Vagina (tissue), 2 donors: ENCODE measurements at regions not wholly inside any gene's neighbourhood (a gene's known extent, or its start where the extent isn't known, plus 50 kb on each side); places are given as distances from the start of the nearest gene placed in this dataset.
"Not testable (repeated sequence)": the region's sequence is repeated elsewhere in the genome, so short reads cannot be mapped to it uniquely, and the experiment has no call there.

Experiments used
- DNase-seq, 2 donors: peaks; one replicate each; pipeline ENCODE4 v3.0.0-alpha.2; 2017; ENCODE audit errors: extremely low spot score in 2 of 2
- H3K27ac ChIP-seq: fragments of 200-600 bp; sonication (generic); one replicate; pipeline ENCODE4 v1.5.1; 2019
- H3K27me3 ChIP-seq: fragments of 200-600 bp; sonication (generic); one replicate; pipeline ENCODE4 v1.5.1; 2019
- H3K36me3 ChIP-seq, 2 donors: fragments of 200-600 bp; sonication (generic); one replicate each; pipeline ENCODE4 v1.5.1; 2017 to 2019
- H3K4me1 ChIP-seq: fragments of 200-600 bp; sonication (generic); one replicate; pipeline ENCODE4 v1.5.1; 2019
- H3K4me3 ChIP-seq, 2 donors: fragments of 200-600 bp; sonication (generic); 1 replicate in 1 of 2; 2 replicates in 1 of 2; pipeline ENCODE4 v1.5.1; 2016 to 2019
- H3K9me3 ChIP-seq: fragments of 200-600 bp; sonication (generic); one replicate; pipeline ENCODE4 v1.5.1; 2019
- CTCF ChIP-seq, 3 experiments: fragments of 450-650 bp in 2 of 3; fragments of 200-600 bp in 1 of 3; sonication (generic) in 1 of 3; IDR thresholded peaks; one replicate each; pipeline ENCODE4 v1.5.1; 2017 to 2019; ENCODE audit warnings: antibody characterized with exemption in 3 of 3, mild to moderate bottlenecking in 2 of 3, moderate library complexity in 2 of 3
- POLR2A ChIP-seq, 2 donors: fragments of 450-650 bp; IDR thresholded peaks; one replicate each; pipeline ENCODE4 v1.6.1; 2017; ENCODE audit warnings: antibody characterized with exemption in 2 of 2, mild to moderate bottlenecking in 2 of 2, moderate library complexity in 2 of 2
- POLR2AphosphoS5 ChIP-seq, 2 donors: sonication (generic); formaldehyde crosslinking; IDR thresholded peaks; one replicate each; pipeline ENCODE4 v1.9.0; 2017; ENCODE audit warnings: antibody characterized with exemption in 2 of 2, mild to moderate bottlenecking in 2 of 2, low read depth in 1 of 2; ENCODE audit not compliant: insufficient read depth in 1 of 2
- intact Hi-C: fragments of 100-400 bp; cut with DNase I; formaldehyde crosslinking; loops from one replicate; pipeline ENCODE4 v1.15.1; 2023

GRCh38 chr14:25826105-25826504, 771.7 kb downstream of the NOVA1 start:
- no peak for TF ChIP-seq POLR2A (IDR thresholded peaks at IDR 0.05)
- no peak for TF ChIP-seq POLR2AphosphoS5 (IDR thresholded peaks at IDR 0.05; ENCODE audit: insufficient read depth in 1 of 2, low read depth in 1 of 2)
- no peak for TF ChIP-seq CTCF (IDR thresholded peaks at IDR 0.05)
- intact Hi-C loops: no loop called here
- Histone ChIP-seq H3K4me1 (no peaks in the 10 kb centered on the region), H3K36me3 (no peaks in the 10 kb centered on the region), H3K9me3 (no peaks in the 10 kb centered on the region), H3K27ac (no peak overlapping the region), H3K4me3 (no peak overlapping the region), H3K27me3 (no peaks in the 10 kb centered on the region)
- DNase-seq: no peak

GRCh38 chr14:25820368-25820767, 770.4 kb upstream of the STXBP6 start:
- intact Hi-C loops: no loop called here
- TF ChIP-seq CTCF (IDR thresholded peaks at IDR 0.05) (no peak), POLR2A (IDR thresholded peaks at IDR 0.05) (no peak), POLR2AphosphoS5 (IDR thresholded peaks at IDR 0.05; ENCODE audit: insufficient read depth in 1 of 2, low read depth in 1 of 2) (no peak)
- no peak overlapping the region for H3K27ac ChIP-seq
- H3K36me3 ChIP-seq: no peaks in the 10 kb centered on the region
- DNase-seq: no peak
- no peak overlapping the region for H3K4me3 ChIP-seq
- H3K9me3 ChIP-seq: no peaks in the 10 kb centered on the region
- H3K27me3 ChIP-seq: no peaks in the 10 kb centered on the region
- no peaks in the 10 kb centered on the region for H3K4me1 ChIP-seq

- H3K4me3 ChIP-seq, DNase-seq, H3K9me3 ChIP-seq, H3K27me3 ChIP-seq, H3K4me1 ChIP-seq, intact Hi-C loops, H3K36me3 ChIP-seq, H3K27ac ChIP-seq: not testable (repeated sequence)
Measured at GRCh38 chr14:25814622-25815021, 764.7 kb upstream of the STXBP6 start.

GRCh38 chr14:25803386-25804018, 753.6 kb upstream of the STXBP6 start:
- intact Hi-C loops: no loop called here
- no peaks in the 10 kb centered on the region for H3K27me3 ChIP-seq
- H3K27ac ChIP-seq: no peak overlapping the region
- H3K9me3 ChIP-seq: no peaks in the 10 kb centered on the region
- no peak overlapping the region for H3K4me3 ChIP-seq
- no peaks in the 10 kb centered on the region for H3K4me1 ChIP-seq
- H3K36me3 ChIP-seq: no peaks in the 10 kb centered on the region
- DNase-seq: no peak
- TF ChIP-seq POLR2A (IDR thresholded peaks at IDR 0.05) (no peak), CTCF (IDR thresholded peaks at IDR 0.05) (no peak), POLR2AphosphoS5 (IDR thresholded peaks at IDR 0.05; ENCODE audit: insufficient read depth in 1 of 2, low read depth in 1 of 2) (no peak)

- no peak overlapping the region for H3K27ac ChIP-seq
- no peak for TF ChIP-seq POLR2AphosphoS5 (IDR thresholded peaks at IDR 0.05; ENCODE audit: insufficient read depth in 1 of 2, low read depth in 1 of 2)
- TF ChIP-seq POLR2A (IDR thresholded peaks at IDR 0.05): no peak
- TF ChIP-seq CTCF (IDR thresholded peaks at IDR 0.05): no peak
- H3K9me3 ChIP-seq: no peaks in the 10 kb centered on the region
- intact Hi-C loops: no loop called here
- H3K27me3 ChIP-seq: no peaks in the 10 kb centered on the region
- no peaks in the 10 kb centered on the region for H3K4me1 ChIP-seq
- no peak for DNase-seq
- H3K36me3 ChIP-seq: no peaks in the 10 kb centered on the region
- no peak overlapping the region for H3K4me3 ChIP-seq
Measured at GRCh38 chr14:25800841-25801240, 750.9 kb upstream of the STXBP6 start.
